Inferior parietal cortex (tissue), 1 donor: ENCODE measurements at regions not wholly inside any gene's neighbourhood (a gene's known extent, or its start where the extent isn't known, plus 50 kb on each side); places are given as distances from the start of the nearest gene placed in this dataset.

Experiments
- DNase-seq: peaks from one replicate; pipeline ENCODE4 v3.0.0-alpha.2; 2016; ENCODE audit errors: extremely low spot score

GRCh38 chr10:43000651-43001426, 76.0 kb upstream of the RET start:
- DNase-seq = no peak

- no peak for DNase-seq
Measured at GRCh38 chr10:43001427-43001795, 75.5 kb upstream of the RET start.

DNA sequence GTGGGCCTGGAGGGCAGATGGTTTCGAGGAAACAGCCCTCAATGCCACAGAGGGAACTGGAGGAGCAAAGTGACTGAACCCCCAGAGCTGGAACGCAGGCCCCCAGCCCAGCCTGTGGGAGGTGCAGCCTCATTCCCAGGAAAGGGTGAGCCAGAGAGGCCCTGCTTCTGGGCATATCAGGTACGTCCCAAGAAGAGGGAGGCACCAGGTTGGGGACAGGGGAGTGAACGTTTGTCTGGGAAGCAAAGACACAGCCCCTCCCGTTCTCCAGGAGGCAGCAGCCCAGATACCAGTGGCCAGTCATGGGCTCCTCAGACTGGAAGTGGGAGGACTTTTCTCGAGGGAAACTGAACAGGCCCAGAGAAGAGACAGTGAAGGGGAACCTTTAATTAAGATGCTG, 74.3 kb upstream of the RET start:
- DNase-seq = no peak

DNA sequence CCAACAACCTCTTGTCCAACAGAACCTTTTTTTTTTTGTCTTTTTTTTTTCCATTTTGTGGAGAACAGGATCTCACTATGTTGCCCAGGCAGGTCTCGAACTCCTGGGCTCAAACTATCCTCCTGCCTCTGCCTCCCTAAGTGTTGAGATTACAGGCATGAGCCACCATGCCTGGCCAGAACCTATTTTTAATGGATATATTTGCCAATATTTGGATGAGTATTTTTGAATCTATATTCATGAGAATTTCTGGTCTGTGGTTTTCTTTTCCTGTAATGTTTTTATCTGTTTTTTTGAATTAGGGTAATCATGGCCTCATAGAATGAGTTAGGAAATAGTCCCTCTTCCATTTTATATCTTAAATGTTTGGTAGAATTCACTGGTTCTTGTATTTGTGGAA, 70.4 kb upstream of the RET start:
- DNase-seq = no peak

GRCh38 chr10:43012578-43012977, 64.3 kb upstream of the RET start:
- no peak for DNase-seq

GRCh38 chr10:43013065-43013464, 63.8 kb upstream of the RET start:
- no peak for DNase-seq

DNA sequence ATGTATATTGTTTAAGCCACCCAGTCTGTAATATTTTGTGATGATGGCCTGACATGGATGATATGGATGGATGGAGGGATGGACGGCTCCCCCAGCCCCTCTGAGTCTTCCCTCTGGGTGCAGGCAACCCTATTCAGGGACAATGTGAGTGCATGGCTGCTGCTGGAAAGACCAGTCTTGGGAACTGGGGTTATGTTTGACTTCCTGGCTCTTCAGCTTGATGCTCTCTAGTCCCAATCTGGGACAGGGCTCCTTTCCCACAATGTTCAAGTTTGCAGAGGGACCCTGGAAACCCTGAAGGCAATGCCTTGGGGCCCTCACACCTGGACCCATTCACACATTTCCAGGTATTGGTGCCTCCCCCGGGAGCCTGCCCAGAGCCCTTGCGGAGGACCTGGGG, 52.3 kb upstream of the RET start:
- DNase-seq = no peak

- DNase-seq = no peak
Measured at GRCh38 chr10:43024942-43025700, 51.7 kb upstream of the RET start.

GRCh38 chr10:43026039-43026973, 50.6 kb upstream of the RET start:
- no peak for DNase-seq
